LNCAP (cell line): ENCODE measurements at regions not wholly inside any gene's neighbourhood (a gene's known extent, or its start where the extent isn't known, plus 50 kb on each side); places are given as distances from the start of the nearest gene placed in this dataset.

Experiments used
- TF ChIP-seq, protein P1 (sequence below): fragments of 450-650 bp; IDR thresholded peaks from 2 replicates; pipeline ENCODE4 v1.5.1; 2017; ENCODE audit warnings: mild to moderate bottlenecking

DNA sequence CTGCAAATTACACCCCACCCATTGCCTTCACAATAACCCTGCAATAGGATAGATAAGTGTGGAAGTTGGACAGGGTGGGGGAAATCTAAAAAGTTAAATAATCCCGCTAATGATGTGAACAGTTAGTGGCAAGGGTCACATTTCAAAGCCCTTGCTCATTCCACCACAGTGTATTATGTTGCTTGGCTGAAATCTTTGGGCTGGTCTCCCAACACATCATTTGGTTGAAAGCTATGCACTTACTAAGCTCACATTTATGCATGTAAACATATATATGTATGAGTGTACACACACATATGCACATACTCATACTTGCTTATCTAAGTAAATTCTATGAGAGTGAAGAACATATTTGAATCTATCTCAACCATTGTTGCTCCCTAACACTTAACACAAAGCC, 197.8 kb downstream of the RDH14 start:
- TF ChIP-seq, protein P1, sequence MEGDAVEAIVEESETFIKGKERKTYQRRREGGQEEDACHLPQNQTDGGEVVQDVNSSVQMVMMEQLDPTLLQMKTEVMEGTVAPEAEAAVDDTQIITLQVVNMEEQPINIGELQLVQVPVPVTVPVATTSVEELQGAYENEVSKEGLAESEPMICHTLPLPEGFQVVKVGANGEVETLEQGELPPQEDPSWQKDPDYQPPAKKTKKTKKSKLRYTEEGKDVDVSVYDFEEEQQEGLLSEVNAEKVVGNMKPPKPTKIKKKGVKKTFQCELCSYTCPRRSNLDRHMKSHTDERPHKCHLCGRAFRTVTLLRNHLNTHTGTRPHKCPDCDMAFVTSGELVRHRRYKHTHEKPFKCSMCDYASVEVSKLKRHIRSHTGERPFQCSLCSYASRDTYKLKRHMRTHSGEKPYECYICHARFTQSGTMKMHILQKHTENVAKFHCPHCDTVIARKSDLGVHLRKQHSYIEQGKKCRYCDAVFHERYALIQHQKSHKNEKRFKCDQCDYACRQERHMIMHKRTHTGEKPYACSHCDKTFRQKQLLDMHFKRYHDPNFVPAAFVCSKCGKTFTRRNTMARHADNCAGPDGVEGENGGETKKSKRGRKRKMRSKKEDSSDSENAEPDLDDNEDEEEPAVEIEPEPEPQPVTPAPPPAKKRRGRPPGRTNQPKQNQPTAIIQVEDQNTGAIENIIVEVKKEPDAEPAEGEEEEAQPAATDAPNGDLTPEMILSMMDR: no peak

DNA sequence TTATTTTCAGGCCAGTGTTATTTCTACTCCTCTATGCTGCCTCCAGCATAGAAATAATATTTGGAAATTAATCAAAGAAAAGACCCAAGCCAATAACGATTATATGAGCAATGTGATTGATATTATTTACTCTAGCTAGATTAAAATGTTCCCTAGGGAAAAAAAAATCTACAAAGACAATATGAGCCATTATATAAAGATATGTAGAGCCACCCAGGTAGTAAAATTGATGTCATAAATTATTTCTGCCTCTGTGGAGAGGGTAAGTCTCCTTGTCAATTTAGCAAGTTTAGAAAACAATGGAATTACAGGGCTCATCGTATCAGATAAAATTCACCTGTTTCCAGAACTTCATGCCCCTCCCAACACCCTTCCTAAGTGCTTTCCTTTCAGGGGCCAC, 202.9 kb downstream of the RDH14 start:
- TF ChIP-seq, protein P1: no peak

DNA sequence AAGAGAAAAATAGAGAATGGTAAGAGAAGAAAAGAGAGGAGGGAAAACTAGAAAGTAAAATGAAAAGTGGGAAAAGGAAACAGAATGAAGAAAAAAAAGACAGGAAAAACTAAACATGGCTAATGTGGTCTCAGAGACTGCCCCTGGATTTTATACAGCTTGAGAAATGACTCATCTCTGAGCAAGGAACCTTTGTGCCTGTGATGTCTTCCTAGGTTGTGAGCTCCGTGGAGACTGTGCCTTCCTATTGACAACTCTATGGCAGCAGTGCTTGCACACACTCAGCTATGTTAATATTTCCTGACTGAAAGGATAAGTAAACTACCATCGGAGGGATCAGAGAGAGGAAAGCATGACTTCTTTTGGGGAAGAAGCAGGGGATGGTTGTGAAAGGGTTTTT, 203.8 kb downstream of the RDH14 start:
- TF ChIP-seq, protein P1: no peak

DNA sequence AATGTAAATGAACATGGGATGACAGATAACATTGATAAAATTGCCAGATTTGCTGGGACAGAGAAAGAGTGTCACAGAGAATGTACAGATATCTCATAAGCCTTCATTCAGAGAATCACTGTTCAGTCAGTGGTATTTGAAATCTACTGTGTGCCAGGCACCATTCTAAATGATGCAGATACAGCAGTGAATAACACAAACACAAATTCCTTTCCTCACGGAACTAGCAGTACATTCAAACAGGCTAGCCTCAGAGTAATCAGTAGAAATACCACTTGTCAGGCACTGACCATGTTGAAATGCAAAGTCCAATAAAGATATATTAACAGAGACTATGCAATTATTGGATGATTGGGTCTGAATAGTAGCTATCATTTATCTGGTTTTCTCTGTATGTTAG, 211.0 kb downstream of the RDH14 start:
- TF ChIP-seq, protein P1: no peak

DNA sequence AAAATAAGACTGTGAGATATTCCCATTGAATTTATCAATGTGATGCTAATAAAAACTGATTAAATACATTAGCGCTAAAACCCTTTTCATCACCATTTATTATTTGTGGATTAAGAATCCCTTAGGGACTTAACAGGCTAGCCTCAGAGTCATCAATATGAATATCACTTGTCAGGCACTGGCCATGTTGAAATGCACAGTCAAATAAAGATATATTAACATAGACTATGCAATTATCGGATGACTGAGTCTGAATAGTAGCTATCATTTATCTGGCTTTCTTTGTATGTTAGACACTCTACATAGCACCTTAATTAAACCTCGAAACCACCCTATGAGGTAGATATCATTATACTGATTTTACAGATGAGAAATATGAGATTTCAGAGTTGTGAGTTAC, 213.6 kb downstream of the RDH14 start:
- TF ChIP-seq, protein P1: no peak

DNA sequence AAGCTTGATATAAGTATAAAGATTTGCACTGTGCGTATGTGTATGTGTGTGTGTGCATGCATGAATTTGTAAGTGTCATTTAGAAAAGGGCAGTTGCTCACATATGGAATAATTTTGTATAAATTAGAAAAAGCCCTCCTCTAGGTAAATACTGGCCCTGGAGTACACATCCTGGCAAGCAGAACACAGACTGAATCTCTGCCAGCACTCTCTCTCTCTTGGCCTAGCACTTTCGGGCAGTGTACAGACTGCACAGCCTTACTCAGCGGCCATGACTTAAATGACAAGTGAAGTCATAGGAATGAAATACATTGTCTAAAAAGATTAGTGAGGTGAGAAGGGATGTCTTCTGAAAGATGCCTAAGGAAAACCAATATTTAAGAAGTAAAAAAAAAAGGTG, 214.1 kb downstream of the RDH14 start:
- TF ChIP-seq, protein P1: no peak

DNA sequence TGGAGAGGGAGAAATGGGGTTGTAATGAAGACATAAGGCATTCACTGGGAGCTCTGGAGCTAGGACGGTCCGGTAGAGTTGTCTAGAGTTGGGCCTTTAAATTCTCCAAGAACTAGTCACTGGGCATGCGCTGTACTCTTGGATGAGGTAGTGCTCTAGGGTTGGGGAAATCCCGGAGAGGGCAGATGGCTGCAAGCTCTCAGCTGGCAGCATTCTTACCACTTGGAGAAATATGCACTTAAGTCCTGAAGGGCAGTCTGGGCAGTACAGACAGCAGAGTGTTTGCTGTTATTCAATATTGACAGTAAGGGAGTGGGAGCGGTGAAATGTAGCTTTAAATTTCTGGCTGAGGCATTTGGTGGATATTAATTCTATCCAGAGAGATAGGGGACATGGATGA, 214.6 kb downstream of the RDH14 start:
- TF ChIP-seq, protein P1: no peak

DNA sequence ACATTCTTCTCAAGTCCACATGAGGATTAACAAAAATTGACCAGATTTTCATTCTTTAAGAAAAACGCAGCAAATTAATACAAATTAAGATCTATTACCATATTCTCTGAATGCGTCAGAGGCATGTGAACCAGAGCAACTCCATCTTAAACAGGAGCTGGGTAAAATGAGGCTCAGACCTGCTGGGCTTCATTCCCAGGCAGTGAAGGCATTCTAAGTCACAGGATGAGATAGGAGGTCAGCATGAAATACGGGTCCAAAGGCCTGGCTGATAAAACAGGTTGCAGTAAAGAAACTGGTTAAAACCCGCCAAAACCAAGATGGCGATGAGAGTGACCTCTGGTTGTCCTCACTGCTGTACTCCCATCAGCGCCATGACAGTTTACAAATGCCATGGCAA, 217.6 kb downstream of the RDH14 start:
- TF ChIP-seq, protein P1: no peak
